ENCODE measurements at regions not wholly inside any gene's neighbourhood (a gene's known extent, or its start where the extent isn't known, plus 50 kb on each side); places are given as distances from the start of the nearest gene placed in this dataset.

- Histone ChIP-seq H3K4me1 (ENCODE audit: control insufficient read depth, insufficient read depth, low read length) (no peaks in the 10 kb centered on the region), H3K4me3 (ENCODE audit: low read length) (no peak overlapping the region), H3K27me3 (ENCODE audit: control insufficient read depth, insufficient read depth, low read length) (no peaks in the 10 kb centered on the region), H3K27ac (ENCODE audit: low read length) (no peak overlapping the region), H3K9me3 (ENCODE audit: control insufficient read depth, insufficient read depth, low read length) (no peaks in the 10 kb centered on the region), H3K36me3 (ENCODE audit: control insufficient read depth, insufficient read depth, low read length) (no peaks in the 10 kb centered on the region)
- DNase-seq (ENCODE audit: low read depth, low spot score) = no peak
- no CpG with 5 or more reads among the region's 4 CpGs for WGBS (ENCODE audit: insufficient coverage, insufficient read length)
These were observed 547.6 kb upstream of the WWC1 start for GRCh38 chr5:167743695-167744464.

- H3K4me3 ChIP-seq (ENCODE audit: low read length) = no peak overlapping the region
- no peaks in the 10 kb centered on the region for H3K27me3 ChIP-seq (ENCODE audit: control insufficient read depth, insufficient read depth, low read length)
- no peak for DNase-seq (ENCODE audit: low read depth, low spot score)
- no CpG with 5 or more reads among the region's 6 CpGs for WGBS (ENCODE audit: insufficient coverage, insufficient read length)
- H3K27ac ChIP-seq (ENCODE audit: low read length) = no peak overlapping the region
- no peaks in the 10 kb centered on the region for H3K4me1 ChIP-seq (ENCODE audit: control insufficient read depth, insufficient read depth, low read length)
- H3K9me3 ChIP-seq (ENCODE audit: control insufficient read depth, insufficient read depth, low read length) = no peaks in the 10 kb centered on the region
- H3K36me3 ChIP-seq (ENCODE audit: control insufficient read depth, insufficient read depth, low read length) = no peaks in the 10 kb centered on the region
These were observed 545.6 kb upstream of the WWC1 start for GRCh38 chr5:167745868-167746267.

- Histone ChIP-seq H3K27me3 (ENCODE audit: control insufficient read depth, insufficient read depth, low read length) (no peaks in the 10 kb centered on the region), H3K4me3 (ENCODE audit: low read length) (no peak overlapping the region), H3K4me1 (ENCODE audit: control insufficient read depth, insufficient read depth, low read length) (peaks cover 1% of the 10 kb centered on the region), H3K36me3 (ENCODE audit: control insufficient read depth, insufficient read depth, low read length) (no peaks in the 10 kb centered on the region), H3K27ac (ENCODE audit: low read length) (no peak overlapping the region), H3K9me3 (ENCODE audit: control insufficient read depth, insufficient read depth, low read length) (no peaks in the 10 kb centered on the region)
- WGBS (ENCODE audit: insufficient coverage, insufficient read length) = no CpG with 5 or more reads among the region's 1 CpG
- DNase-seq (ENCODE audit: low read depth, low spot score) = no peak
These were observed 540.9 kb upstream of the WWC1 start for GRCh38 chr5:167750586-167750985.

GRCh38 chr5:167752936-167753335 lies 538.5 kb upstream of the WWC1 start:
- Histone ChIP-seq H3K4me1 (ENCODE audit: control insufficient read depth, insufficient read depth, low read length) (peaks cover 1% of the 10 kb centered on the region), H3K4me3 (ENCODE audit: low read length) (no peak overlapping the region), H3K36me3 (ENCODE audit: control insufficient read depth, insufficient read depth, low read length) (no peaks in the 10 kb centered on the region), H3K9me3 (ENCODE audit: control insufficient read depth, insufficient read depth, low read length) (no peaks in the 10 kb centered on the region), H3K27ac (ENCODE audit: low read length) (no peak overlapping the region), H3K27me3 (ENCODE audit: control insufficient read depth, insufficient read depth, low read length) (no peaks in the 10 kb centered on the region)
- no CpG with 5 or more reads among the region's 4 CpGs for WGBS (ENCODE audit: insufficient coverage, insufficient read length)
- DNase-seq (ENCODE audit: low read depth, low spot score) = no peak

- no peaks in the 10 kb centered on the region for H3K9me3 ChIP-seq (ENCODE audit: control insufficient read depth, insufficient read depth, low read length)
- H3K4me1 ChIP-seq (ENCODE audit: control insufficient read depth, insufficient read depth, low read length) = peaks cover 1% of the 10 kb centered on the region
- H3K27me3 ChIP-seq (ENCODE audit: control insufficient read depth, insufficient read depth, low read length) = no peaks in the 10 kb centered on the region
- WGBS (ENCODE audit: insufficient coverage, insufficient read length) = no CpG with 5 or more reads among the region's 6 CpGs
- H3K36me3 ChIP-seq (ENCODE audit: control insufficient read depth, insufficient read depth, low read length) = no peaks in the 10 kb centered on the region
- H3K4me3 ChIP-seq (ENCODE audit: low read length) = no peak overlapping the region
- DNase-seq (ENCODE audit: low read depth, low spot score) = no peak
- H3K27ac ChIP-seq (ENCODE audit: low read length) = no peak overlapping the region
These were observed 537.5 kb upstream of the WWC1 start for GRCh38 chr5:167753725-167754490.

GRCh38 chr5:167754501-167755021 lies 536.9 kb upstream of the WWC1 start:
- DNase-seq (ENCODE audit: low read depth, low spot score) = no peak
- no peak overlapping the region for H3K4me3 ChIP-seq (ENCODE audit: low read length)
- H3K27ac ChIP-seq (ENCODE audit: low read length) = no peak overlapping the region
- no peaks in the 10 kb centered on the region for H3K9me3 ChIP-seq (ENCODE audit: control insufficient read depth, insufficient read depth, low read length)
- WGBS (ENCODE audit: insufficient coverage, insufficient read length) = no CpG with 5 or more reads among the region's 5 CpGs
- no peaks in the 10 kb centered on the region for H3K27me3 ChIP-seq (ENCODE audit: control insufficient read depth, insufficient read depth, low read length)
- no peaks in the 10 kb centered on the region for H3K36me3 ChIP-seq (ENCODE audit: control insufficient read depth, insufficient read depth, low read length)
- H3K4me1 ChIP-seq (ENCODE audit: control insufficient read depth, insufficient read depth, low read length) = peaks cover 1% of the 10 kb centered on the region

GRCh38 chr5:167755420-167755819 lies 536.0 kb upstream of the WWC1 start:
- Histone ChIP-seq H3K9me3 (ENCODE audit: control insufficient read depth, insufficient read depth, low read length) (no peaks in the 10 kb centered on the region), H3K4me1 (ENCODE audit: control insufficient read depth, insufficient read depth, low read length) (peaks cover 1% of the 10 kb centered on the region), H3K27ac (ENCODE audit: low read length) (no peak overlapping the region), H3K27me3 (ENCODE audit: control insufficient read depth, insufficient read depth, low read length) (no peaks in the 10 kb centered on the region), H3K4me3 (ENCODE audit: low read length) (no peak overlapping the region), H3K36me3 (ENCODE audit: control insufficient read depth, insufficient read depth, low read length) (no peaks in the 10 kb centered on the region)
- no peak for DNase-seq (ENCODE audit: low read depth, low spot score)
- no CpG with 5 or more reads among the region's 2 CpGs for WGBS (ENCODE audit: insufficient coverage, insufficient read length)

- Histone ChIP-seq H3K36me3 (ENCODE audit: control insufficient read depth, insufficient read depth, low read length) (no peaks in the 10 kb centered on the region), H3K27ac (ENCODE audit: low read length) (no peak overlapping the region), H3K9me3 (ENCODE audit: control insufficient read depth, insufficient read depth, low read length) (no peaks in the 10 kb centered on the region), H3K4me1 (ENCODE audit: control insufficient read depth, insufficient read depth, low read length) (peaks cover 1% of the 10 kb centered on the region), H3K4me3 (ENCODE audit: low read length) (no peak overlapping the region), H3K27me3 (ENCODE audit: control insufficient read depth, insufficient read depth, low read length) (no peaks in the 10 kb centered on the region)
- DNase-seq (ENCODE audit: low read depth, low spot score) = no peak
- WGBS (ENCODE audit: insufficient coverage, insufficient read length) = no CpG with 5 or more reads among the region's 2 CpGs
These were observed 532.2 kb upstream of the WWC1 start for GRCh38 chr5:167759057-167759821.

GRCh38 chr5:167763772-167764171 lies 527.7 kb upstream of the WWC1 start:
- DNase-seq (ENCODE audit: low read depth, low spot score) = no peak
- H3K4me3 ChIP-seq (ENCODE audit: low read length) = no peak overlapping the region
- H3K4me1 ChIP-seq (ENCODE audit: control insufficient read depth, insufficient read depth, low read length) = peaks cover 6% of the 10 kb centered on the region; the same call in 1 of the 2 replicates
- no CpG with 5 or more reads among the region's 4 CpGs for WGBS (ENCODE audit: insufficient coverage, insufficient read length)
- no peak overlapping the region for H3K27ac ChIP-seq (ENCODE audit: low read length)
- H3K36me3 ChIP-seq (ENCODE audit: control insufficient read depth, insufficient read depth, low read length) = no peaks in the 10 kb centered on the region
- no peaks in the 10 kb centered on the region for H3K9me3 ChIP-seq (ENCODE audit: control insufficient read depth, insufficient read depth, low read length)
- no peaks in the 10 kb centered on the region for H3K27me3 ChIP-seq (ENCODE audit: control insufficient read depth, insufficient read depth, low read length)

- Histone ChIP-seq H3K9me3 (ENCODE audit: control insufficient read depth, insufficient read depth, low read length) (no peaks in the 10 kb centered on the region), H3K4me3 (ENCODE audit: low read length) (no peak overlapping the region), H3K4me1 (ENCODE audit: control insufficient read depth, insufficient read depth, low read length) (peaks cover 6% of the 10 kb centered on the region; the same call in 1 of the 2 replicates), H3K36me3 (ENCODE audit: control insufficient read depth, insufficient read depth, low read length) (no peaks in the 10 kb centered on the region), H3K27ac (ENCODE audit: low read length) (no peak overlapping the region), H3K27me3 (ENCODE audit: control insufficient read depth, insufficient read depth, low read length) (no peaks in the 10 kb centered on the region)
- WGBS (ENCODE audit: insufficient coverage, insufficient read length) = no CpG with 5 or more reads among the region's 6 CpGs
- no peak for DNase-seq (ENCODE audit: low read depth, low spot score)
These were observed 526.7 kb upstream of the WWC1 start for GRCh38 chr5:167764641-167765289.
